HG02884 (cell line): ENCODE measurements at regions not wholly inside any gene's neighbourhood (a gene's known extent, or its start where the extent isn't known, plus 50 kb on each side); places are given as distances from the start of the nearest gene placed in this dataset.

Experiments
- ATAC-seq: cut with Tn5 transposase; IDR thresholded peaks from one replicate; pipeline ENCODE4 v1.9.1; 2021; ENCODE audit warnings: mild to moderate bottlenecking, moderate library complexity; ENCODE audit not compliant: unreplicated experiment

GRCh38 chrX:45261005-45261404 is 60.3 kb upstream of the DIPK2B start:
- no peak for ATAC-seq

GRCh38 chrX:45258731-45259402 is 58.2 kb upstream of the DIPK2B start:
- no peak for ATAC-seq
